GM12878 (cell line): ENCODE measurements at regions not wholly inside any gene's neighbourhood (a gene's known extent, or its start where the extent isn't known, plus 50 kb on each side); places are given as distances from the start of the nearest gene placed in this dataset.

Experiments
- EZH2 ChIP-seq: IDR thresholded peaks from 2 replicates; pipeline ENCODE4 v1.6.1; 2012; ENCODE audit warnings: low read depth, mild to moderate bottlenecking, control low read depth, inconsistent platforms, low read length, borderline replicate concordance; ENCODE audit not compliant: control insufficient read depth
- IKZF2 ChIP-seq, 2 experiments: fragments of 450-650 bp; IDR thresholded peaks; 2 replicates each; pipeline ENCODE4 v1.6.1; 2017; ENCODE audit warnings: mild to moderate bottlenecking in 2 of 2, moderate library complexity in 2 of 2
- POLR2A ChIP-seq: IDR thresholded peaks from 2 replicates; pipeline ENCODE4 v1.6.1; 2011; ENCODE audit warnings: low read depth, mild to moderate bottlenecking, low read length

- TF ChIP-seq IKZF2 (IDR thresholded peaks at IDR 0.05) (no peak; a peak in 1 of 4 replicates), EZH2 (no peak), POLR2A (no peak)
Observed at GRCh38 chr14:73787486-73788316, 63.9 kb upstream of the PTGR2 start.
